Ramos (cell line): ENCODE measurements at regions not wholly inside any gene's neighbourhood (a gene's known extent, or its start where the extent isn't known, plus 50 kb on each side); places are given as distances from the start of the nearest gene placed in this dataset.
"Not testable (repeated sequence)": the region's sequence is repeated elsewhere in the genome, so short reads cannot be mapped to it uniquely, and the experiment has no call there.

ENCODE experiments used
- in situ Hi-C: fragments of 300-500 bp; cut with MboI; formaldehyde crosslinking; loops from one replicate; pipeline ENCODE4 v1.14.3; 2022; ENCODE audit warnings: low sequenced_read_pairs; ENCODE audit not compliant: unreplicated experiment

DNA sequence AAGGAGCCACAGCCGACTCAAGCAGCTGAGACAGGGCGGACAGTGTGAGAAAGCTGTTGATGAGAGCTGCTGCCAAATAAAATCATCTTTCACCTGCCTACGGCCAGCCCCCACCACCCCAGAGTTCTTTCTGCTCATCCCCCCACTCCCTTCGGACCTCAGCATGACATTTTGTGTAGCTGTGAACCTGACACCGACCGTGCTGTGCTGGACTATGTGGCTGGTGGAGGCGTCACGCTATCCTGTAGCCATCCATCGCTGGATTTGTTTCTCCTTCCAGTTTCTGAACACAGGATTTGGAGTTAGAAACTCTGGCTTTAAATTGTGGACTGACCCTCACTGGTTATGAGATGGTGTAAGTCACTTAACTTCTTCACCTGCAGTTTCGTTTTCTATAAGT lies 317.3 kb downstream of the DCDC2C start:
- in situ Hi-C loops, result no loop called here

DNA sequence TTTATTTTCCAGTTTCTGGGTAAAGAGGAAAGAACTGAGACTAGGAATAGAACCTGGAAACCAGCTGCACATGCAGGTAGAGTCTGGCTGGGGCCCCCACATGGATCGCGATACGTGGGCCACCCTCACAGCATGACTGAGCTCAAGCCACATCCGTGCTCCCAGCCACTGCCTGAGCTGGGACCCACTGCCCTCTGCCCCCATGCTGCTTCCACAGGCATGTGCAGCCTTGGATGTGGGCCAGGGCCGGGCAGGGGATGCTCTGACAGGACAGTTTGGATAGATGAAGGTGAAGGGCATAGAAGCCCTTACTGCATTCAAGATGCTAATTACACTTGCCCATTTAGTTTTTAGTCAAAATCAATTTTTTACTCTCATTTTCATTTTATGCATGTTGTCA lies 321.2 kb downstream of the DCDC2C start:
- in situ Hi-C loops, result no loop called here

DNA sequence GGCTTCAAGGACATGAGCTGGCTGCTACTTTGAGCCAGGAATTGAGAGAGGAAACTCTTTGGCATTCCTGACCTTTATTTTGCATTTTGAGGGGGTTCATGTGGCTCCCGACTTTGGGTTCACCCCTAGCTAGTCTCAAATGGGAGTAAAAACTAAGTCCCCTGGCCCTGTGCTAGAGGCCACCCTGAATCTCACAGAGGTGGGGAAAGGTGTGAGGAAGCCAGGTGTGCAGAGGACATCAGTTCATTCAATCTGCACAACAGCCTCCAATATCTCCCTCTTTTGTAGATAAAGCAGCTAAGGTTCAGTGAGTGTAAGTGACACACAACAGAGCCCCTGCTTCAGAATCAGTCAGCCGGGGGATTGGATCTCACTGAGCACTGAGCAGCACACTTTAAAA lies 325.7 kb downstream of the DCDC2C start:
- in situ Hi-C loops, result no loop called here

DNA sequence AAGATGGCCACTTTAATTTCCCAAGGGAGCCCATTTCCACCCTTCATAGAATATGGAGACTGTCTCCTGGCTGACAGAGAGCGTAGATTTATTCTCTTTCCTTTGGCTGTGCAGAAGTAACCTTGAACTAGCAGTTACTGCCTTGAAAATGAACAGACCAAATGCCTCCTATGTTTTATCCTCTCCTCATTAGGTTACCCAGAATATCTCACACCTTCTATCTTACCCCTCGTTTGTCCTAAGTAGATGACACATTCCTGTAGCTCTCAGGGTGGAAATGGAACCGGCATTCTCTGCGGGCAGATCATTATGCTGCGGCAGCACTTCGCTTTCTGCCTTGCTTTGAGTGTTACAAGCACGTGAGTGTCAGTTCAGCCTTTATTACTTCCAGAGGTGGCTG lies 336.5 kb downstream of the DCDC2C start:
- in situ Hi-C loops, result no loop called here

DNA sequence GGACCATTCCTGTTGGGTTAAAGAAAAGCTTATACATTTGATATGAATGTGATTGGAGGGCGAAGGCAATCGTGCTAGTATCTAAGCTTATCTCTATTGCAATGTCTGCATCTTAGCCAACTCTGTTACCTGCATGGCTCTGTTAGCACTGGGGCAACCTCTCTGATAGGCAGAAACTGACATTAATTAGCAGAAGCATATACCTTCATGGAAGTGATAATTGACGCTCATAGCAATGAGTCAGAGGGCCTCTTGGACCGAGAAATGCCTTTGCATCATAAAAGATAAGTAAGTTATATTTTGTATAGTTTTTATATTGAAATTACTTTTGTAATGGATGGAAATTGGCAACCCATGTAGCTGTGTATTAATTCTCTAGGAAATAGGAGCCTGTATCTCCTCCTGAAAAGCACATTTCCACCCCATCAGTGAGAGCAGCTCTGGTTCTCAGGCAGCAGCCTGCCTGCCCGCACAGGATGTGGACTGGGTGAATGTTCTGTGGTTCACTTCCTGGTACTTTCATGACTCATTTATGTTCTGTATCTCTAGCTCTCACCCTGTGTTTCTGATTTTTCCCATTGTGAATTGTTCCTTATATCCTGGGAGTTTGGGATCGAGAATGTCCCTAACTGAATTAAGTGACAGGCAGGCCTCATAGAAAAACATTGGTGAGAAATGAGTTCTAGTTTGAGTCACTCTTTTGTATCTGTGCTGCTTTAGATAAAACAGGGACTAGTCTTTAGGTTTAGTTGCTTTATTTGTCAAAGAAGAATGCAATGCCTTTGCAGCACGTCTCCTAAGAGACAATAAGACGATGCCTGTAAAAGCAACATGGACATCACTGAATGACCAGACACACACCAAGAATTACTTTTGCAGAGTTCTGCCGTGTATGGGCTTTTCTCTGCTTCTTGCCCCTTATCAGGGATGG lies 344.9 kb downstream of the DCDC2C start:
- in situ Hi-C loops, result no loop called here

DNA sequence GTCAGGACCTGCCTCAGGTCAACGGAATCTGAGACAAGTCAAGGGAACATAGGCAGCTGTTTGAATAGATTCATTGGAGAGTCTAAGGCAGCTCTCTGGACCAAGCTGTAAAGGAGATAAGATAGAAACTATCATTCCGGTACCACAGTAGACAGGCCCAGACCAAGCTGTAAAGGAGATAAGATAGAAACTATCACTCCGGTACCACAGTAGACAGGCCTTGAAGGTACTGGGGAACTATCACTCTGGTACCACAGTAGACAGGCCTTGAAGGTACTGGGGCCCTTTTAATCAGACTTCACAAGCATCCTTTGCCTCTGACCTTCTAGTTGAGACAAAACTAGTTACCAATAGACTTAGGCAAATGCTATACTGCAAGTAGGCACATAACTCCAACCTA lies 346.1 kb downstream of the DCDC2C start:
- in situ Hi-C loops, result no loop called here

DNA sequence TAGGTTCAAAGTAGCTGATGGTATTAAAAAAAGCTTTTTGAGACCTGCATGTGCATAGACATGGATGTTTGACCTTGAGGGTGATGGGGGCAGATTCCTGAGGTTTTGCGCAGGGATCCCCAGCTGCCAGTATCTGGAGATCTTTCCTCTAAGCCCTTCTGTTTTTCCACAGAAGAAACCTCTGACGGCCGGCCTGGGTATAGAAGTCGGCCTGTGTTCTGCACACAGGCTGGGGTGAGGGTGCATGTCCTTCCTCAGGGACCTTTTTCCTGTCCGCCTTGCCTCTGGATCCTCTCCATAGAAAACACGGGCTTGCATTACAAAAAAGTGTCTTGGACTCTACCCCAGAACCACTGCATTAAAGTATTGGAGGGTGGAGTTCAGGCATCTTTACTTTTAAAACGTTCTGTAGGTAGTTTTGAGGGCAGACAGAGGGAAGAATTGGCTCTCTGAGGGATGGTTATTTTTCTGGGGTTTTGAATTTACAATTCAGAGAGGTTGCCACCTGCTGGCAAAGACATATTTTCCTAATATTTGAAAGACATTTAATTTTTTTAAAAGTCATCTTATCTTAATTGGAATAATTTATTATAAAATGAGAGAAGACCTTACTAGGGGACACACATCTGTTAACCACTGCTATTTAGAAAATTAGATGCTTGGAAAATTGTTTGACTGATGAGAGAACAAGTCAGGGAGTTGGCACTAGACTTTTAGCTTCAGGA lies 350.6 kb downstream of the DCDC2C start:
- in situ Hi-C loops, result no loop called here

DNA sequence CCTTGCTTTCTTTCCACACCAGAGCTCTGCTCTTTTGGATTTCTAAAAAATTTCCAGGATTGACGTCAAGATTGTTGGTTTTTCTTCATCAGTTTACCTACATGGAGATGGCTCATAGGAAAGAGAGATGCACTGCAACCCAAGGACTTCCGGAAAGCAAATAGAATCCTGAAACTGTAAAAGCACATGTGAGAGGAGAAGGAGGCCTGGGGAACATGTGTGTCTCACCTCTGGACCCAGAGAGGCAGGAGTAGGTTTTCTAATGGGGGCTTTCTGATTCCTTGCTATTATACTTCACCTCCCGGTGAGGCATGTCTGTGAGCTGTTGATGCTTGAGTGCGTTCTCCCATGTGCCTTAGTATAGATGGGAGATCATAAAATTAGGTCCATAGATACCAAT lies 362.8 kb downstream of the DCDC2C start:
- in situ Hi-C loops, result no loop called here

DNA sequence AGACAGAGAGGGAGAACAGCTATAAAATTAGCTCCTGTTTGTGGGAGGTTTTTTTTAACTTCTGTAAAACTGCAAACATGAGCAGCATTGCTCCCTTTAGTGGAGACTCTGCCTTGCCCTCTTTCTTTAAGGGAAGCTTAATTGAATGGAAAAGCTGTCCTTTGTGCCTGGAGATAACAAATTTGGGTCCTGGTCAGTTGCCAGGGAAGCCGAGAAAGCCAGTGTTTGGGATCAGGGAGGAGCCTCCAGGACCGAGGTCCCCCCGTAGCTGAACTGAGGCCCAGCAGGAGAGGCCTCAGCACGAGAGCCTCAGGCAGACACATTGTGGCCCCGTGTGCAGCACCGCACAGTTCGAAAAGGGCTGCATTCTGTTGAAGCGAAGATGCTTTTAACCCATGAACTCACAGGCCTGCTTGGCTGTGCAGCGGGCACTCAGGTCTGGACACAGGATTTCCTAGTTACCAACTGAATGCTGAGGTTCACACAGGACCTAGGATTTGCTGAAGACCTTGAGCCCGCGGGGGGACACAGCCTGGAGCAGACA lies 369.7 kb downstream of the DCDC2C start:
- in situ Hi-C loops, result no loop called here

DNA sequence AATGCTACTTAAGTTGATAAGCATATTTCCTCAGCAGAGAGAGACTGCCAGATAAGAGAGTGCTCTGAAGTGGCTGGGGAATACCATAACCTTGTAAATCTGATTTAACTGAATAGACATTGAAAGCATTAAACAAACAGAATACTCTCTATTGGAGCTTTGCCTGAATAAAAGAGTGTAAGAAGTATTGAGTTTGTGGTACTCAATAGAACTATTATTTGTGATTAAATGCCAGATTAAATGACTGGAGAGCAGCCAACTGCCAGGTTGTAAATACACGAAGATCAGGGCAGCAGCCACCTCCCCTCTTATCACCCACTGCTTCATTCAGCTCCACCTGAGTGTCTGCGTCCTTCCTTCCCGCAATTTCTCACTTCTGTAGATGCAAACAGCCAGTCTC lies 373.6 kb downstream of the DCDC2C start:
- in situ Hi-C loops, result no loop called here

DNA sequence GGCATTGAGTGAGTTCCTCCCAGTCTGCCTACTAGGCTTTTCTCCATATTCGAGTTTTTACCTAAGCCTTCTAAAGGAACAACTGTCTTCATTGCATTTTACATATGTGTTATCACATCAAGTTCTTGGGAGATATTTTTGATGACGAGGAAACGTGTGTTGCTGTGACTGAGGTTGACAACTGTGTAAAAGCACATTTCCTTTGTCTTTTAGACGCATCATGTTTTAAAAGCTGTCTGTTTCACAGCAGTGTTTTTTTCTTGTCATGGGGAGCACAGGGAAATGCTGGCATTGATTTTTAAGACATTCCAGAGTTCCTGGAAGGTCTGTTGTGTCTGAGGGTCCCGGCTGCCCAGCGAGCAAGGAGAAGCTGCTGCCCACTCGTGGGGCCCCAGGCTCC lies 381.8 kb downstream of the DCDC2C start:
- in situ Hi-C loops, result no loop called here

DNA sequence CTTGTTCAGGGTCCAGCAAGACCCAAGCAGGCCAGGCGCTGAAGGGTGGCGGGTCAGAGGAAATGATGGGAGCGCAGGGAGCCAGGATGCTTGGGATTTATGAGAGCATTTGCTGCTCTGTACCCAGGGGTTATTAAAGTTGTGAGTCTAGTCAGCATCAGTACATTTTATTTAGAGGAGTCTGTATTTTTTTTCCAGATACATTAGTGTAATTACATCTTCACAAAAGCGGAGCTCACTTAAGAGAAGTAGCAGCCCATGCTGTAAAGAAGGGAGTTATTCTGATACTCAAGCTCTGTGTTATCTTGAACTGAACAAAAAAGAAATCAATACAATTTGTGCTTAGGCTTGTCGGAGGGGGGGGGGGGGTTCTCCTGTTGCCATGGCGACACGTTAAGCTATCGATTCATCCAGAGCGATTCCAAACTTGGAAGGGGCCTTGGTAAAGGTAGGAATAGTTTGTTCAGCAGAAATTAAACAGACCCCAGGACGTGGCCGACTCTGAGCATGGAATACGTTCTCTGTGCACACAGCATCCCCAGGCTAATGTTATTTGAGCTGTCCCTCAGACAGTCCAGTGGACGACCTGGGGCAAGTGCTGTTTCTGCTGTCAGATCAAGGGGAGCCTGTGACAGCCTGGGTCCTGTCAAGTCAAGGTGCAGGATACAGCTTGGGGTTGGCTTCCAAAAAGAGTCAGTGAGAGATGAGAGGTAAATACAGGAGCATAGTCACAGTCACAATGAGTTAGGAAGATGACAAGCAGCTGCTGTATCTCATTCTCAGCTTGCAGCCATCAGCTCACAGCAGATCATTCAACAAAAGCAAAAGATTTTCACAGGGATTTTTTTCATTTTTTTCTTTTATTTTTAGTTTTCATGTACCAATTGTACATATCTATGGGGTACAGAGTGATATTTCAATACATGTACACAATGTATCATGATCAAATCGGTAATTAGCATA lies 387.6 kb downstream of the DCDC2C start:
- in situ Hi-C loops, result no loop called here

DNA sequence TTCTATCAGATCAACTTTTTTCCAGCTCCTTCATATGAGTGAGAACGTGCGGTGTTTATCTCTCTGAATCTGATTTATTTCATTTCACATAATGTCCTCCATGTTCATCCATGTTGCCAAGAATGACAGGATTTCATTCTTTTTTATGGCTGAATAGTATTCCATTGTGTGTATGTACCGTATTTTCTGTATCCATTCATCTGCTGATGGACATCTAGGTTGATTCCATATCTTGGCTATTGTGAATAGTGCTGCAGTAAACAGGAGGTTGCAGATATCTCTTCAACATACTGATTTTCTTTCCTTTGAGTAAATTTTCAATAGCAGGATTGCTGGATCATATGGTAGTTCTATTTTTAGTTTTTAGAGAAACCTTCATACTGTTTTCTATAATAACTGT lies 388.5 kb downstream of the DCDC2C start:
- in situ Hi-C loops, result no loop called here

DNA sequence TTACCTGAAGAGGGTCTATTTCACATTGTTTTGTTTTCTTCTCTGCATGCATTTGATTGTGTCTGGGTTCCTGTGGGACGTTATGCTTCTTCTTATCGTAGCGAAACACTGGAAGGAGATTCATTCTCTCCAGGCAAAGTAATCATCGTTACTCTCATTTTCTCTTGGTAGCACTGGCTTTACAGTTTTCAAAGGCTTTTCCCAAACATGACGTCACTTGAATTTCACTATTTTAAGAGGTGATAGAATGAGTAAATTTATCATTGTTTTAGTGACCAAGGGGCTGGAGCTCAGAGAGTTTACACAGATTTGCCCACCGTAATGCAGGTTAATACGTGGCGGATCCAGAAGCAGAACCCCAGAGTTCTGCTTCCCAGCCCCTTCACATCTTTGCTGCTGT lies 391.4 kb downstream of the DCDC2C start:
- in situ Hi-C loops, result no loop called here

DNA sequence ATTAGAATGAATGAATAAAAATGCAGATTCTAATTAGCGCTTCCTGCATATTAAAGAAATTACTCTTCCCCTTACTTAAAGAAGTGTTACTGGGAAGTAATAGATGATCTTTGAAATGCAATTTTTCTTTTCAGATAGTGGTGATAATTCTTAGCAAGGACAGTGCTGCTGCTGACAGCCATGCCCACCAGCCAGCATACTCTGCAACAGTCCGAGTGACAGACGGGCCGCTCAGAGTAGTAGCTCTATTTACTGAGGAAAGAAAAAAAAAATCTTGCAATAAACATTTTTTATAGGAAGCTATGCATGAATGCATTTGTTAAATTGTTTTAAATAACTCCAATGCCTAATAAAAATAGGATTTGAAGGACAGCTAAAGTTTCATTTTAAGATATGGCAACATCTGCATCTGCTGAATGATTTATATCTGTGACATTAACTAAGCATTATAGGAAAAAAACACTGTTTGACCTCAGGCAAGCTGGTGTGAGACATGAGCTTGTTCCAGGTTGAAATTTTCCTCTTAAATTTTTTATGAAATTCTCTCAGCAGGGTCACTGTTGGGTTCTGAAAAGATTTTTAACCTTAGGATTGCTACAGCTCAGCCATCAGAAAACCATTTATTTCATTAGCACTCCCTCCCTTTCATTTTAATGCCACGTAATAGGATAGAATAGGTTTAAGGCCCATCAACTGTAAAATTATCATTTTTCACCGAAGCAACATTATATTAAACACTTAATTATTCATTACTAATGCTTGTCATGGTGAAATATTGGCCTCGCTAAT lies 393.8 kb downstream of the DCDC2C start:
- in situ Hi-C loops, result no loop called here

DNA sequence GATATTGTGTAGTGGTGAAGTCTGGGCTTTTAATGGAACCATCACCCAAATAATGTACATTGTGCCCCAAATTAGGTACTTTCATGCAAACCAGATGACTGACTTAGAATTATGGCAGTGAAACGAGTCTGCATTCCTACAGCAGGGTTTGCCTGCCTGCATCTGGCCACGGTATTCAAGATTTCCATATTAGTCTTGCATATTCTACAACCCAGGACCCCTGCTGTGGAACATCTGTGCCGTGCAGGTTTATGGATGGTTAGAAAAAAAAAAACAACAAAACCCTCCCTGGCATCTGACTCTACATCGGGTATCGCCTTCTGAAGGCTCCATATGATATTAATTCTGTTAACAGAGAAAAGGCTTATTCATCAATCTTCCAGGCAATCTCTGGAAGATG lies 394.8 kb downstream of the DCDC2C start:
- in situ Hi-C loops, result no loop called here

DNA sequence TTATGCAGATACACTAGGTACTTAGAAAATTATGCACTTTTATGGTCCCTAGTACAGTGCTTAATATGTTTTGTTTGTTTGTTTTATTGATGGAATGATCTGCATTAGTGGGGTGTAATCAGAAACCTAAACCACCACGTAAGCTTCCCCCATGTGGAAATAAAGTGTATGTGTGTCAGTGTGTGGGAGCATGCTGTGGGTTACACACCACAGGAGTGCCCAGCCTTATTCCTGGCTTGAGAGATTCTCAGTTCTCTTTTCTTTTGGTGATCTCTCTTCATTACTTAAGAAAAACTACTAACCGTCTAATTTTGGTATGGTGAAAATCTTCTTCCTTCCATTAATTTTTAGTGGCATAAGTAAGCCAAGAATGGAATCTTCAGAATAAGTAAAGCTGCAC lies 398.6 kb downstream of the DCDC2C start:
- in situ Hi-C loops, result no loop called here

DNA sequence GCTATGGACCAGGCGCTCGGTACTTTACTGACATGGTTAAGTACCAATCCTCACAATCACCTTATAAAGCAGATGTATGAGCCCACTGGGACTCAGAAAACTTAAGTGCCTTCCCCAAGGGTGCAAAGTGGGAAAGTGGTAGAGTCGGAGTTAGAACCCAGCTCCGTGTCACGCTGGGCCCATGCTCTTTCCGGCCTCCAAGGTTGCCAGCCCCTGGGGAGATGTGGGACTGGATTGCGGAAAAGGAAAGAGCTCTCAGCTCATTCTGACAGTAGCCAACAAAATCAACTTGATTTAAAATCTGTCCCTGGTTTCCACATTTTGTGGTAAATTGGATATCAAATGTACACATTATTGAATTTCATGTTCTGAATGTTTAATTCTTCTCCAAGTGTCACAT lies 403.8 kb downstream of the DCDC2C start:
- in situ Hi-C loops, result no loop called here

DNA sequence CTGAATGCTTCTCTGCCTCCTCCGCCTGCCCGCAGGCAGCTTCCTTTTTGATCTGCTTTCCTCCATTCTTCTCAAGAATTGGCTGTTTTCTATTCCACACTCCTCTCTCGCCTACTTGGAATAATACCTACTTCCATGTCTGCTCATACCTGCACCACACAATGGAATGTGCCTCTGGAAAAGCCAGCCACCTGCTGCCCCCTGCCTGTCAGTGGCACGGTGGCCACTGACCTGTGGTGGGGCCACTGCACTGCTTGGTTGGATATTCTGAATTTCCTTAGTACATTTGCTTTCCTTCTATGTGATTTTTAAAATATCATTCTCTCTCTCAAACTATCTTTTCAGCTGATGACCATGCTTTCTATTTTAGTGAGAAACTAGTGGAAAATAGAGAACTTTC lies 406.9 kb downstream of the DCDC2C start:
- in situ Hi-C loops, result no loop called here

DNA sequence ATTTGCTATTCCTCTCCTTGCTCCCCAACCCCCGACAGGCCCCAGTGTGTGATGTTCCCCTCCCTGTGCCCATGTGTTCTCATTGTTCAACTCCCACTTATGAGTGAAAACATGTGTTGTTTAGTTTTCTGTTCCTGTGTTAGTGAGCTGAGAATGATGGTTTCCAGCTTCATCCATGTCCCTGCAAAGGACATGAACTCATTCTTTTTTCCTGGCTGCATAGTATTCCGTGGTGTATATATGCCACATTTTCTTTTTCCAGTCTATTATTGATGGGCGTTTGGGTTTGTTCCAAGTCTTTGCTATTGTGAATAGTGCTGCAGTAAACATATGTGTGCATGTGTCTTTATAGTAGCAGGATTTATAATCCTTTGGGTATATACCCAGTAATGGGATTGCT lies 412.1 kb downstream of the DCDC2C start:
- in situ Hi-C loops, result not testable (repeated sequence)
